ENCODE measurements at regions not wholly inside any gene's neighbourhood (a gene's known extent, or its start where the extent isn't known, plus 50 kb on each side); places are given as distances from the start of the nearest gene placed in this dataset.

DNA sequence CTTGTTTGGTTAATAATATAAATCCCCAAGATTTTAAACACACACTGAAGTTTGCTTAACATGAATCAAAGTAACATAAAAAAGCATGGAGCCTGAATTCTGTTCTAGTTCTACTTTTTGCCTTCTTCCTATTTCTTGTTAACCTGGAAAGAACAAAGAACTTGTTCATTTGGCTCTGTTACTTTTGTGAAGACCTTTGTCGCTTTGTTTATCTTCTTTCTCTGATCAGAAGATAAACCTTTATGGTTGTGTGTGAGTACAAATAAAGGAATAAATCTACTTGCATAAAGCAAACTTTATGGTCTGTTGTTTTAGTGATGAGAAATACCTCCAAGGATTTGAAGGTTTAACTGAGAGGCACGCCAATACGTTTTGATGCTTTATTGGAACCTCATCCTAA, 210.1 kb upstream of the SATB1 start:
- ATAC-seq (no peak), DNase-seq (no peak)
- intact Hi-C loops (cut with DNase I): no loop called here
- H3K4me1 ChIP-seq: no peaks in the 10 kb centered on the region
- no peaks in the 10 kb centered on the region for H3K36me3 ChIP-seq
- no peak for TF ChIP-seq POLR2A (IDR thresholded peaks at IDR 0.05)
- TF ChIP-seq, protein P1, sequence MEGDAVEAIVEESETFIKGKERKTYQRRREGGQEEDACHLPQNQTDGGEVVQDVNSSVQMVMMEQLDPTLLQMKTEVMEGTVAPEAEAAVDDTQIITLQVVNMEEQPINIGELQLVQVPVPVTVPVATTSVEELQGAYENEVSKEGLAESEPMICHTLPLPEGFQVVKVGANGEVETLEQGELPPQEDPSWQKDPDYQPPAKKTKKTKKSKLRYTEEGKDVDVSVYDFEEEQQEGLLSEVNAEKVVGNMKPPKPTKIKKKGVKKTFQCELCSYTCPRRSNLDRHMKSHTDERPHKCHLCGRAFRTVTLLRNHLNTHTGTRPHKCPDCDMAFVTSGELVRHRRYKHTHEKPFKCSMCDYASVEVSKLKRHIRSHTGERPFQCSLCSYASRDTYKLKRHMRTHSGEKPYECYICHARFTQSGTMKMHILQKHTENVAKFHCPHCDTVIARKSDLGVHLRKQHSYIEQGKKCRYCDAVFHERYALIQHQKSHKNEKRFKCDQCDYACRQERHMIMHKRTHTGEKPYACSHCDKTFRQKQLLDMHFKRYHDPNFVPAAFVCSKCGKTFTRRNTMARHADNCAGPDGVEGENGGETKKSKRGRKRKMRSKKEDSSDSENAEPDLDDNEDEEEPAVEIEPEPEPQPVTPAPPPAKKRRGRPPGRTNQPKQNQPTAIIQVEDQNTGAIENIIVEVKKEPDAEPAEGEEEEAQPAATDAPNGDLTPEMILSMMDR (IDR thresholded peaks at IDR 0.05): no peak
- no peak overlapping the region for H3K27ac ChIP-seq
- H3K4me3 ChIP-seq: no peak overlapping the region
- no peaks in the 10 kb centered on the region for H3K27me3 ChIP-seq
- 43% methylated on average over 3 of the region's 3 CpGs for WGBS (ENCODE audit: insufficient coverage, low coverage, low lambda C conversion rate, missing lambda C conversion rate)
- no peaks in the 10 kb centered on the region for H3K9me3 ChIP-seq

- no peaks in the 10 kb centered on the region for H3K36me3 ChIP-seq
- intact Hi-C loops (cut with DNase I): no loop called here
- no peaks in the 10 kb centered on the region for H3K4me1 ChIP-seq
- TF ChIP-seq POLR2A (IDR thresholded peaks at IDR 0.05): no peak
- TF ChIP-seq, protein P1 (IDR thresholded peaks at IDR 0.05): no peak
- no peak overlapping the region for H3K4me3 ChIP-seq
- WGBS (ENCODE audit: insufficient coverage, low coverage, low lambda C conversion rate, missing lambda C conversion rate): 59% methylated on average over 5 of the region's 6 CpGs
- H3K27ac ChIP-seq: no peak overlapping the region
- no peaks in the 10 kb centered on the region for H3K9me3 ChIP-seq
- DNase-seq: no peak
- ATAC-seq: peak in 2 of 4 donors; percentile 37 to 60
- no peaks in the 10 kb centered on the region for H3K27me3 ChIP-seq
Observed at GRCh38 chr3:18634461-18634860, 209.3 kb upstream of the SATB1 start.

DNA sequence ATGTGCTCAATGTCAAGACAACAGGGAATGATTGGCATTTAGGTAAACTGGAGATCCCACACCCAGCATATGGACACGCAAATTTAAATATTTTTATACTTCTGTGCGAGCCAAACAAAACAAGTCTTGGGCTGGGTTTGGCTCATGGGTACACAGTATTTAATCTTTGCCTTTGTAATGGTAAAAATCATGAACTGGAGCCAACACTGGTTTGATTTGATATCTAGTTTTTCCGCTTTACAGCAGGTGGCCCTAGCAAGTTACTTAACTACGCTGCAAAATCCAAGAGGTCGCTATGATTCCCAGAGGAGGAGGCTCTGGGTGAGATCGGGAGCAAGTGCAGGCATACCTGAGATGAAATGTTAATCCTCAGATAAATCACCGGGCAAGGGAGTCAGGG, 207.9 kb upstream of the SATB1 start:
- DNase-seq (no peak), ATAC-seq (no peak)
- no peaks in the 10 kb centered on the region for H3K9me3 ChIP-seq
- no peaks in the 10 kb centered on the region for H3K4me1 ChIP-seq
- intact Hi-C loops (cut with DNase I): no loop called here
- WGBS (ENCODE audit: insufficient coverage, low coverage, low lambda C conversion rate, missing lambda C conversion rate): 50% methylated on average over 7 of the region's 7 CpGs
- TF ChIP-seq POLR2A (IDR thresholded peaks at IDR 0.05): no peak
- no peaks in the 10 kb centered on the region for H3K36me3 ChIP-seq
- no peak overlapping the region for H3K27ac ChIP-seq
- H3K27me3 ChIP-seq: no peaks in the 10 kb centered on the region
- no peak overlapping the region for H3K4me3 ChIP-seq

- 50% methylated on average over 4 of the region's 4 CpGs for WGBS (ENCODE audit: insufficient coverage, low coverage, low lambda C conversion rate, missing lambda C conversion rate)
- no peak for TF ChIP-seq POLR2A (IDR thresholded peaks at IDR 0.05)
- TF ChIP-seq, protein P1 (IDR thresholded peaks at IDR 0.05): no peak
Observed at GRCh38 chr3:18630295-18630694, 205.2 kb upstream of the SATB1 start.

GRCh38 chr3:18625085-18625484, 199.9 kb upstream of the SATB1 start:
- intact Hi-C loops (cut with DNase I): no loop called here

More at GRCh38 chr3:18630295-18630694, 205.2 kb upstream of the SATB1 start:
- Histone ChIP-seq H3K9me3 (no peaks in the 10 kb centered on the region), H3K27ac (no peak overlapping the region), H3K4me3 (no peak overlapping the region), H3K27me3 (no peaks in the 10 kb centered on the region), H3K4me1 (no peaks in the 10 kb centered on the region), H3K36me3 (no peaks in the 10 kb centered on the region)
- DNase-seq: no peak
- intact Hi-C loops (cut with DNase I): no loop called here
- ATAC-seq: no peak

More at GRCh38 chr3:18625085-18625484, 199.9 kb upstream of the SATB1 start:
- no peak for DNase-seq
- Histone ChIP-seq H3K9me3 (no peaks in the 10 kb centered on the region), H3K27ac (no peak overlapping the region), H3K27me3 (no peaks in the 10 kb centered on the region), H3K4me1 (no peaks in the 10 kb centered on the region), H3K36me3 (no peaks in the 10 kb centered on the region), H3K4me3 (no peak overlapping the region)
- no peak for ATAC-seq
- WGBS (ENCODE audit: insufficient coverage, low coverage, low lambda C conversion rate, missing lambda C conversion rate): 40% methylated on average over 2 of the region's 2 CpGs
- TF ChIP-seq, protein P1 (IDR thresholded peaks at IDR 0.05): no peak
- TF ChIP-seq POLR2A (IDR thresholded peaks at IDR 0.05): no peak

Data from right lobe of liver (tissue), 6 donors.